ENCODE measurements at regions not wholly inside any gene's neighbourhood (a gene's known extent, or its start where the extent isn't known, plus 50 kb on each side); places are given as distances from the start of the nearest gene placed in this dataset.
"Not testable (repeated sequence)": the region's sequence is repeated elsewhere in the genome, so short reads cannot be mapped to it uniquely, and the experiment has no call there.

- TF ChIP-seq EZH2 (IDR thresholded peaks at IDR 0.05; ENCODE audit: borderline replicate concordance, low read depth, low read length, severe bottlenecking); CTCF (IDR thresholded peaks at IDR 0.05; ENCODE audit: borderline replicate concordance, extremely low read depth, low read length, poor library complexity, severe bottlenecking): not testable (repeated sequence)
Measured at GRCh38 chr4:26244138-26244537, 76.7 kb upstream of the RBPJ start.
